Sigmoid colon (tissue), 6 donors: ENCODE measurements at regions not wholly inside any gene's neighbourhood (a gene's known extent, or its start where the extent isn't known, plus 50 kb on each side); places are given as distances from the start of the nearest gene placed in this dataset.

Experiments used
- DNase-seq: peaks from one replicate; pipeline ENCODE4 v3.0.0-alpha.2; 2019
- H3K27ac ChIP-seq, 4 donors: fragments of 200-600 bp; sonication (generic); one replicate each; pipeline ENCODE4 v1.5.1; 2016 to 2019; ENCODE audit warnings: mild to moderate bottlenecking in 1 of 4
- H3K27me3 ChIP-seq, 3 donors: fragments of 200-600 bp; sonication (generic); one replicate each; pipeline ENCODE4 v1.5.1; 2019; ENCODE audit warnings: mild to moderate bottlenecking in 1 of 3
- H3K36me3 ChIP-seq, 4 donors: fragments of 200-600 bp; sonication (generic); one replicate each; pipeline ENCODE4 v1.5.1; 2016 to 2019
- H3K4me1 ChIP-seq, 4 donors: fragments of 200-600 bp; sonication (generic); one replicate each; pipeline ENCODE4 v1.5.1; 2017 to 2019
- H3K4me3 ChIP-seq, 4 donors: fragments of 200-600 bp; sonication (generic); one replicate each; pipeline ENCODE4 v1.5.1; 2017 to 2019; ENCODE audit warnings: mild to moderate bottlenecking in 2 of 4, moderate library complexity in 1 of 4
- H3K9me3 ChIP-seq, 4 donors: fragments of 200-600 bp in 3 of 4; sonication (generic) in 3 of 4; one replicate each; pipeline versions ENCODE4 v1.5.1 to v1.6.1; 2013 to 2019
- EP300 ChIP-seq, 4 donors: sonication (generic); formaldehyde crosslinking; IDR thresholded peaks; one replicate each; pipeline ENCODE4 v1.6.1; 2017; ENCODE audit warnings: antibody characterized with exemption in 4 of 4
- POLR2A ChIP-seq, 2 donors: fragments of 450-650 bp; IDR thresholded peaks; one replicate each; pipeline ENCODE4 v1.6.1; 2016; ENCODE audit warnings: antibody characterized with exemption in 2 of 2, mild to moderate bottlenecking in 2 of 2, moderate library complexity in 2 of 2
- POLR2AphosphoS5 ChIP-seq, 4 donors: sonication (generic); formaldehyde crosslinking; IDR thresholded peaks; one replicate each; pipeline ENCODE4 v1.6.1; 2017; ENCODE audit warnings: antibody characterized with exemption in 4 of 4
- WGBS, 2 donors: extraction: QIAGEN DNeasy Blood & Tissue Kit; methylation state at CpG; one replicate each; pipeline ENCODE4 v1.1.7; 2013; 5-methylcytosine and 5-hydroxymethylcytosine counted together
- intact Hi-C: fragments of 100-400 bp; cut with DNase I; formaldehyde crosslinking; loops from one replicate; pipeline ENCODE4 v1.15.1; 2023
- TF ChIP-seq, protein P1 (sequence below), 4 experiments: fragments of 450-650 bp in 3 of 4; fragments of 200-600 bp in 1 of 4; IDR thresholded peaks; one replicate each; pipeline ENCODE4 v1.5.1; 2016 to 2019; ENCODE audit warnings: antibody characterized with exemption in 4 of 4, mild to moderate bottlenecking in 3 of 4, moderate library complexity in 2 of 4
- donor health status: healthy with polysubstance abuse.
- donor health status: healthy.

DNA sequence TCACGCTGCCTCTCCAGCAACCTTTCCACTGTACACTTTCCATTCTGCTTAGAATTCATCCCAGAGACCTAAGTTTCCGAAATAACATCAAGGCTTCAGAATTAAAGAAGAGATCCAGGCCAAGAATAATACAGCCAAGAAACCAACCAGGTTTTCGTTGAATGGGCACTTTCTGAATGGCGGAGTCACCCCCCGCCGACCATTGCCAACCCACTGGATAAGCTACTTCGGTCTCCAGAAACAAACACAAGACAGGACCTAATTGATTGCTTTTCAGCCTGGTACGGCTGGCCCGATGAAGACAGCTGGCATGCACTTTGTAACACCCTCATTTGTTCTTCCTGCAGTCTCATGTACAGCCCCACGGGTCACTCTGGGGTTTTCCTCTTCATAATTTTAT, 308.1 kb upstream of the ZFHX3 start:
- DNase-seq = no peak
- Histone ChIP-seq H3K27me3 (no peaks in the 10 kb centered on the region), H3K9me3 (no peaks in the 10 kb centered on the region), H3K36me3 (no peaks in the 10 kb centered on the region), H3K4me1 (no peaks in the 10 kb centered on the region), H3K4me3 (no peak overlapping the region), H3K27ac (no peak overlapping the region)
- intact Hi-C loops = no loop called here
- TF ChIP-seq EP300 (IDR thresholded peaks at IDR 0.05) (no peak), POLR2A (IDR thresholded peaks at IDR 0.05) (no peak), POLR2AphosphoS5 (IDR thresholded peaks at IDR 0.05) (no peak)
- TF ChIP-seq, protein P1, sequence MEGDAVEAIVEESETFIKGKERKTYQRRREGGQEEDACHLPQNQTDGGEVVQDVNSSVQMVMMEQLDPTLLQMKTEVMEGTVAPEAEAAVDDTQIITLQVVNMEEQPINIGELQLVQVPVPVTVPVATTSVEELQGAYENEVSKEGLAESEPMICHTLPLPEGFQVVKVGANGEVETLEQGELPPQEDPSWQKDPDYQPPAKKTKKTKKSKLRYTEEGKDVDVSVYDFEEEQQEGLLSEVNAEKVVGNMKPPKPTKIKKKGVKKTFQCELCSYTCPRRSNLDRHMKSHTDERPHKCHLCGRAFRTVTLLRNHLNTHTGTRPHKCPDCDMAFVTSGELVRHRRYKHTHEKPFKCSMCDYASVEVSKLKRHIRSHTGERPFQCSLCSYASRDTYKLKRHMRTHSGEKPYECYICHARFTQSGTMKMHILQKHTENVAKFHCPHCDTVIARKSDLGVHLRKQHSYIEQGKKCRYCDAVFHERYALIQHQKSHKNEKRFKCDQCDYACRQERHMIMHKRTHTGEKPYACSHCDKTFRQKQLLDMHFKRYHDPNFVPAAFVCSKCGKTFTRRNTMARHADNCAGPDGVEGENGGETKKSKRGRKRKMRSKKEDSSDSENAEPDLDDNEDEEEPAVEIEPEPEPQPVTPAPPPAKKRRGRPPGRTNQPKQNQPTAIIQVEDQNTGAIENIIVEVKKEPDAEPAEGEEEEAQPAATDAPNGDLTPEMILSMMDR (IDR thresholded peaks at IDR 0.05) = no peak
- 94% methylated on average over 10 of the region's 10 CpGs for WGBS, 2 donors

DNA sequence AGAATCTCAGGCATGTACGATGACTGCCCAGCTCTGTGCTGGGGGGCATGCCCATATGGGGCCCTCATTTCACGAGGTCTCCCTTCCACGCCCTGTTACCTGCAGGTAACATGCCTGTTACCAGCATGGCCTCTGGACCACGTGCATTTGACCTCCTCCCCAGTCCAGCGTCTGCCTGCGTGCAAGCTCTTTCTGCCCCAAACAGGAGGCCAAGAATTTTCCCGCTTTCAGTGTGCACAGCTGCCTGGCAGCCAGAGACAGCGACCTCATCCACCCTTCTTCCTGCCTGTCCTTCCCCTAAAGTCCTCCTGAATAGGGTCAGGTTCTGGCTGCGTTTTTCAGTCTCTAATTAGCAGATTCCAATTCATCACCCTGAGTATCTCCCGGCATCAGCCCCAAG, 306.5 kb upstream of the ZFHX3 start:
- no peak for DNase-seq
- no peak overlapping the region for H3K27ac ChIP-seq
- no peak overlapping the region for H3K4me3 ChIP-seq
- H3K27me3 ChIP-seq = no peaks in the 10 kb centered on the region
- H3K36me3 ChIP-seq = no peaks in the 10 kb centered on the region
- intact Hi-C loops = no loop called here
- no peaks in the 10 kb centered on the region for H3K9me3 ChIP-seq
- 55 to 57% methylated on average over 10 of the region's 10 CpGs for WGBS, 2 donors
- no peak for TF ChIP-seq POLR2A (IDR thresholded peaks at IDR 0.05)
- TF ChIP-seq, protein P1 (IDR thresholded peaks at IDR 0.05) = no peak
- TF ChIP-seq EP300 (IDR thresholded peaks at IDR 0.05) = no peak
- no peak for TF ChIP-seq POLR2AphosphoS5 (IDR thresholded peaks at IDR 0.05)
- H3K4me1 ChIP-seq = no peaks in the 10 kb centered on the region

DNA sequence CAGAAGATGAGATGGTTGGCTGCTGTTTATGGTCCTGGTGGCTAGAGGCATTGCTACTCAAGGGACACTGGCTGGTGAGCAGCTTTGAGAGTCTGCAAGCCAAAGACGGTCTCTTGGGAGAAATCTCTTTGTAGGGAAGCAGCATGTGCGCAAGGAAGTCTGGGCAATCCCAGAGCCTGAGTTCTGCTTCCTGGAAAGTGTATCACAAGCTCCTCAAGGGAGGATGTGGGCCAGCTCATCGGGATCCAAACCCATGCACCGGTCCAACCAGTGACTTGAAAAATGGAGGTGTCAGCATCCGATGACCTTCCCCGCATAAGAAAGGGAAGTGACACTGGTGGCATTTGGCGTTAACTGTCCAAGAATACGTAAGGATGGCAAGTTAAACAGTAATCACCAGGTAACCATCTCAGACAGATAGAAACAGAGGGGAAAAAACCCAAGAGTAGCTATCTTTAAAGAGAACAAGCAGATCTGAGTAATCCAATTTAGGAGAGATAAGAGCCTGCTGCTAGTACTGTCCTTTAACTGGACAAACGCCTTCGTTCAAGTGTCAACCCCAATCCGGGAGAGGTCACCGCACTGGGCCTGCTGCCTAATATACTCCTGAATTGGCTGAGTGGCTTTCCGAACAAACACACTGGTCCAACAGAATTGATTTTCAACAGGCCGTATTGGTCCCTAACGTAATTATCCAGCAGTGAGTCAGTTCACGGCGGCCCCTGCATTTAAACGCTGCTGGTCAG, 303.0 kb upstream of the ZFHX3 start:
- 94 to 95% methylated on average over 18 of the region's 18 CpGs for WGBS, 2 donors
- H3K4me1 ChIP-seq = peaks cover 0 to 5% (median 0%) of the 10 kb centered on the region in 4 donors
- H3K27me3 ChIP-seq = no peaks in the 10 kb centered on the region
- no peaks in the 10 kb centered on the region for H3K9me3 ChIP-seq
- no peak overlapping the region for H3K27ac ChIP-seq
- H3K36me3 ChIP-seq = no peaks in the 10 kb centered on the region
- DNase-seq = no peak
- no peak overlapping the region for H3K4me3 ChIP-seq
- intact Hi-C loops = no loop called here
- TF ChIP-seq POLR2A (IDR thresholded peaks at IDR 0.05) (no peak), EP300 (IDR thresholded peaks at IDR 0.05) (no peak), POLR2AphosphoS5 (IDR thresholded peaks at IDR 0.05) (no peak)
- TF ChIP-seq, protein P1 (IDR thresholded peaks at IDR 0.05) = no peak

DNA sequence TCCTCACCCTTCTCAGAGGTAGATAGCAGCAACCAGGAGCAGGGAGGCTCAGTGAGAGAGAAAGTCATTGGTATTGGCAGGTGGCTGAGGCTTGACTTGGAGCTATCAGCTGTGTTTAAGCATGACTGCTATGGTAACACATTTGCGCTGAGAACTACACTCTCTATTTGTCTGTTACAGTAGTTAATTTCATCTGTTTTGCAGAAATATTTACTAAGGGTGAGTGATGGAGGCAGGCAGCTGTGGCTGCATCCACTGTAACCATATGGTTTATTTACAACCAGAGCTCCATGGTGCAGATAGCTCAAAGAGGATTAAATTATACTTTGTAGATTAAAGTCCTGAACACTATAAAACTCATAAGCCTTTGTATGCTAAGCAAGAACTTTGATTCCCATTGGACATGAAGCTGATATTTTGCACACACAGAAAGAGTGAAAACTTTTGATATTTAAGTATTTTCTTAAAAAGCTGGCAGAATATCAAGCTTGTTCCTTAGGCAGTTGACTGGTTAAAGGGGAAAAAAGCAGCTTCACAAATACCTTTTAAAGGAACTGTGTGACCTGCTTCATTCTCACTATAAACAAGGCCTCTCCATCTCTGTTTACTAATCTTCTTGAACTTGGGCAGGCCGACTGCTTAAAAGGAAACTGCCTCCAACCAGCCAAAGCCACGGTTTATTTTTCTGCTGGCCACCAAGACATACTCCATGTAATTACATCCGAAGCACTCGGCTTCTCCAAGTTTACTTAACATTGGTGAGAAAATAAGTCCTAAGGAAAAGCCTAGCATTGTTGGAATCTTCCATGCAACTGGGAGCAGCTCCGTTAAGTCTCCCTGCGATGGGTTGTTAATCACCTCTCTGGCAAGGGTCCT, 299.8 kb upstream of the ZFHX3 start:
- DNase-seq = no peak
- WGBS, 2 donors = 65 to 74% methylated on average over 7 of the region's 7 CpGs
- Histone ChIP-seq H3K4me1 (peaks cover 0 to 5% (median 0%) of the 10 kb centered on the region in 4 donors), H3K27me3 (no peaks in the 10 kb centered on the region), H3K4me3 (no peak overlapping the region), H3K9me3 (no peaks in the 10 kb centered on the region), H3K27ac (no peak overlapping the region), H3K36me3 (no peaks in the 10 kb centered on the region)
- TF ChIP-seq POLR2A (IDR thresholded peaks at IDR 0.05) = no peak
- intact Hi-C loops = no loop called here

DNA sequence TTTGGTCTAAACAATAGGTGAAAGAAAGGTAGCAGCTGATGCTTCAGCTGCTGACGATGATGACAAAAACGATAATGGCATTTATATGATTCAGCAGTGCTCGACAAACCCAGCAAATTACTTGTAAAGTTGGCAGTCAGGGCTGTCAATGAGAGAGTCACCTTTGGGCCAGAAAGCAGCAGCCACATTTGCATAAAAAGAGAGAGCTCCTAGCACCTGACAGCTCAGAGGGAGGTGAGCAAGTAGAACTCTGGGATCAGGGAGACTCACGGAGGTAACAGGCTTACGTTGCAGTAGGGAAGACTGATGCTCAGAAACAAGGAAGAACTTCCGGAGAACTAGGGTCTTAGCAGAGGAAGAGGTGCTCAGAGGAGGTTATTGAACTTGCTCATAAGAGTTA, 291.9 kb upstream of the ZFHX3 start:
- WGBS, 2 donors = 21 to 78% methylated on average over 6 of the region's 6 CpGs
- TF ChIP-seq, protein P1 (IDR thresholded peaks at IDR 0.05) = no peak
- TF ChIP-seq EP300 (IDR thresholded peaks at IDR 0.05) = no peak
- no peak for TF ChIP-seq POLR2A (IDR thresholded peaks at IDR 0.05)
- no peak for TF ChIP-seq POLR2AphosphoS5 (IDR thresholded peaks at IDR 0.05)
- intact Hi-C loops = no loop called here
- DNase-seq = no peak
- Histone ChIP-seq H3K9me3 (no peaks in the 10 kb centered on the region), H3K4me1 (no peaks in the 10 kb centered on the region), H3K27me3 (no peaks in the 10 kb centered on the region), H3K36me3 (no peaks in the 10 kb centered on the region), H3K4me3 (no peak overlapping the region), H3K27ac (no peak overlapping the region)
